Fibroblast of villous mesenchyme (primary cell): ENCODE measurements at regions not wholly inside any gene's neighbourhood (a gene's known extent, or its start where the extent isn't known, plus 50 kb on each side); places are given as distances from the start of the nearest gene placed in this dataset.

Experiments
- DNase-seq: peaks from one replicate; pipeline ENCODE4 v3.0.0-alpha.2; 2010; ENCODE audit warnings: low read depth
- H3K4me3 ChIP-seq: 2 replicates; pipeline ENCODE4 v1.5.1; 2011; ENCODE audit warnings: low read depth, mild to moderate bottlenecking, low read length
- TF ChIP-seq, protein P1 (sequence below): IDR thresholded peaks from 2 replicates; pipeline ENCODE4 v1.5.1; 2012; ENCODE audit warnings: low read depth, mild to moderate bottlenecking, low read length; ENCODE audit not compliant: insufficient read depth

DNA sequence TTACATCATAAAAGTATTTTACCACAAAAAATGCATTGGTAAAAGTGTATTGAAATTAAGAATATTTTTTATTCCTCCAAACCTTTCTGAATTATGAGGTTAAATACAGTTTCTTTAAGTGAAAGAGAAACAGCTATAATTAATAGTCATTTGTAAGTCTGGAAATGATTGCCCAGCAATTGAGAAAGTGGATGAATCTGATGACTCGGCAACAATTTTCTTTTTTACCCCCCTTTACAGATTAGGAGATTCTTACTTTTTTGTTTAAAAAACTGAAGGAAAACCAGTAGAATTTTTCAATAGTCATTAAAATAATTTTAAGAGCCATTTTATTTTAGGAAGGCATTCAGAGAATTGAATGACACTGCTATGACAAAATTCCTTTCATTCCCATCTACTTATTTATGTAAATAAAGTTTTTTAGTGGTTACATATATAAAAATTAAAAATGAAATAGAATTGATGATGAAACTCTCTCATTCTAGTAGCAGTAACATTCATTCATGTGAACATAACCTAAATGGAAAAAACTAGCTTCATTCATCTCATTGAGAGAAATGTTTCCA lies 134.1 kb upstream of the PRNP start:
- H3K4me3 ChIP-seq: no peak overlapping the region
- TF ChIP-seq, protein P1, sequence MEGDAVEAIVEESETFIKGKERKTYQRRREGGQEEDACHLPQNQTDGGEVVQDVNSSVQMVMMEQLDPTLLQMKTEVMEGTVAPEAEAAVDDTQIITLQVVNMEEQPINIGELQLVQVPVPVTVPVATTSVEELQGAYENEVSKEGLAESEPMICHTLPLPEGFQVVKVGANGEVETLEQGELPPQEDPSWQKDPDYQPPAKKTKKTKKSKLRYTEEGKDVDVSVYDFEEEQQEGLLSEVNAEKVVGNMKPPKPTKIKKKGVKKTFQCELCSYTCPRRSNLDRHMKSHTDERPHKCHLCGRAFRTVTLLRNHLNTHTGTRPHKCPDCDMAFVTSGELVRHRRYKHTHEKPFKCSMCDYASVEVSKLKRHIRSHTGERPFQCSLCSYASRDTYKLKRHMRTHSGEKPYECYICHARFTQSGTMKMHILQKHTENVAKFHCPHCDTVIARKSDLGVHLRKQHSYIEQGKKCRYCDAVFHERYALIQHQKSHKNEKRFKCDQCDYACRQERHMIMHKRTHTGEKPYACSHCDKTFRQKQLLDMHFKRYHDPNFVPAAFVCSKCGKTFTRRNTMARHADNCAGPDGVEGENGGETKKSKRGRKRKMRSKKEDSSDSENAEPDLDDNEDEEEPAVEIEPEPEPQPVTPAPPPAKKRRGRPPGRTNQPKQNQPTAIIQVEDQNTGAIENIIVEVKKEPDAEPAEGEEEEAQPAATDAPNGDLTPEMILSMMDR: no peak
- DNase-seq: no peak

DNA sequence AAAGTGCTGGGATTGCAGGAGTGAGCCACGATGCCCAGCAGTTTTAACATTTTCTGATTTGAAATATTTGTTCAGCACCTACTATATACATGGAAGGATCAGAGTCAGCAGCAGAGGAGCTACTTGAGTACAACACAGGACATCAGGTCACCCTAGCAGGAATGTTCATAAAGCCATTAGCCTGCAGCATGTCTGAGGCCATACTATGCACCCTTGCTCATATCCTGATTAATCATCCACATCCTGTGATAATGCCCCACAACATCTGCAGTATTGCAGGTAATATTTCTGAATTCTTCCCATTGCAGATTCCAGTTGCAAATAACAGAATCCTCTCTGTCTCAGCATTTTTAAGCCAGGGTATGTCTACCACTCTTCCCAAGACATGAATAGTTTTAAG lies 135.5 kb upstream of the PRNP start:
- H3K4me3 ChIP-seq: no peak overlapping the region
- DNase-seq: no peak
- TF ChIP-seq, protein P1: no peak

DNA sequence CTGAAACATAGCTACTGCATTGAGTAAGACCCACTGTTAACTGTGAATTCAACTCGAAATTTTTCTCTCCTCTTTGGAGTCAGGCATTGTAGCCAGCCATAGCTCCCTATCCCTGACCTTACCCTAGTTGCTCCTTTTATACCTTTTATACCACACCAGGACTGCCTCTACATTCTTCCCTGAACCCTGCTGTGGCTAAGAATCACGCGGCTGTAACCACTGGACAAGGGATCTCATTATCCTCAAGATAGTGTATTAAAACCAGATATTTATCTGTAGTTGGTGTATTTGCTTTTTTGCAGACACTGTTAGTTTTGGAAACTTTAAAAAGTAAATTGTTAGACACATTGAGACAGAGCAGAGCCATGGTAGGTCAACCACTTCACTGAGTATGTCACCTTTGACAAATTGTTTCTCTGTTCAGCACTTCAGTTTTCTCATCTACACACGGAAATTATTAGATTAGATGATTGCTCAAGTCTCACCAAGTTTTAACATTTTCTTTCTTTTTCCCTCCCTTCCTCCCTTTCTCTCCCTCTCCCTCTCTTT lies 136.5 kb upstream of the PRNP start:
- TF ChIP-seq, protein P1: no peak
- H3K4me3 ChIP-seq: no peak overlapping the region
- DNase-seq: peak; percentile 82

DNA sequence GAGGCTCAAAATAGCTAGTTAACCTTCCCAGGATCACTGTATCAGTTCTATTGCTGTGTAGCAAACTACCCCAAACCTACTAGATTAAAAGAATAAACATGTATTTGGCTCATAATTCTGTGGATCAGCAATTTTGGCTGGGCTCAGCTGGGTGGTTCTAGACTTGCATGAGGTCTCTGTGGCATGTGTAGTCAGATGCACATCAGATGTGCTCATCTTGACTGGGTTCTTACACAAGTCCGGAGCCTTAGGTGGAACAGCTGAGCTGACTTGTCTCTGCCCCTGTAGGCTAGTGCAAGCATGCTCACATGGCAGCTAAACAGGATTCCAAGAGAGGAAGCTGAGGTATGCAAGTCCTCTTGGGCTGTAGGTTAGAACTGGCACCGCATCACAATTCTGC lies 137.7 kb upstream of the PRNP start:
- no peak overlapping the region for H3K4me3 ChIP-seq
- DNase-seq: no peak
- TF ChIP-seq, protein P1: no peak

DNA sequence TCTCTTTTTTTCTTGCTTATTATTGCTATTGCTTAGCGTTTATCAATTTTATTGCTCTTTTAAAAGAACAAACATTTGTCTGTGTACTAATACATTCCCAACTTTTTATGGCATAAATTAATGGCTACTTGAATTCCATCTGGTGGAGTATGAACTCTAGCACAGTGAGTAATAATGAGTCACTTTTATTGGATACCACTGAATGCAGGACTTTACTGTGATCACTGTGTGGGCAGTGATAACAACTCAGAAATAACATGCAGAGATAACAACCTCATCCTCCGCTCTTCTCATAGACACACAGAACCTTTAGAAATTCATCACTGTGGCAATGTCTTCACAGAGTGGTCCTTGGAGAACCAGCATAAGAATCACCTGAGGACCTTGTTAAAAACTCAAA lies 139.5 kb upstream of the PRNP start:
- TF ChIP-seq, protein P1: no peak
- no peak overlapping the region for H3K4me3 ChIP-seq
- peak; percentile 94 for DNase-seq

DNA sequence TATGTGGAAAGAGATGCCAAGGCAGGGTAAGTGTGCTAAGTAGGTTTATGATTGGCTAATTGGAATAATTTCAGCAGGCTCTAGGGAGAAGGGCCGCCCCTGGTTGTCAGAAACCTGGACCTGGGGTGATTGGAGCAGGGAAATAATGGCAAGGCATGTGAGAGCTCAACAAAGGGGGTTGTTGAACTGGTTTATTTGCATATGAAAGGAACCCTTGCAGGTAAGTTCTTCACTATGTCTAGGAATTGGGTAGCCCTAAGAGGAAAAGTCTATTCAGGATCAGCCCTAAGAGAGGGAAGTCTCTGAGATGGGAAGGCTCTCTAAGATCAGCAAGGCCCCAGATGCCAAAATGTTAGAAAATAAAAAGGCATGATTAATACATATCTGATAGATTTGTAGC lies 139.9 kb upstream of the PRNP start:
- DNase-seq: no peak
- TF ChIP-seq, protein P1: no peak
- H3K4me3 ChIP-seq: no peak overlapping the region

DNA sequence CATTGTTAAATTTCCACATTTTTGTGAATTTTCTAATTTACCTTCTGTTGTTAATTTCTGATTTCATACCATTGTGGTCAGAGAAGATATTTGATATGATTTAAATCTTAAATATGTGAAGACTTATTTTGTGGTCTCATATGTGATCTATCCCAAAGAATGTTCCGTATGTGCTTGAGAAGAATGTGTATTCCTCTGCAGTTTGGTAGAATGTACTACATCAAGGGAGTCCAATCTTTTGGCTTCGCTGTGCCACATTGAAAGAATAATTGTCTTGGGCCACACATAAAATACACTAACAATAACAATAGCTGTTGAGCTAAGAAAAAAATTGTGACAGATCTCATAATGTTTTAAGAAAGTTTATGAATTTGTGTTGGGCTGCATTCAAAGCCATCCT lies 140.7 kb upstream of the PRNP start:
- TF ChIP-seq, protein P1: no peak
- H3K4me3 ChIP-seq: no peak overlapping the region
- DNase-seq: no peak
